ENCODE measurements at regions not wholly inside any gene's neighbourhood (a gene's known extent, or its start where the extent isn't known, plus 50 kb on each side); places are given as distances from the start of the nearest gene placed in this dataset.
A peak's percentile ranks its signal among the peaks of the same experiment; 100 is the strongest.

GRCh38 chr12:47408171-47408871, 297.5 kb downstream of the RPAP3 start:
- peak; percentile 59 for DNase-seq

- no peak for DNase-seq
Measured at GRCh38 chr12:47407463-47408129, 298.2 kb downstream of the RPAP3 start.

- no peak for DNase-seq
Measured at GRCh38 chr12:47403681-47404080, 302.1 kb downstream of the RPAP3 start.

- peak; percentile 23 for DNase-seq
Measured at GRCh38 chr12:47401196-47401595, 304.6 kb downstream of the RPAP3 start.

GRCh38 chr12:47400266-47400665, 305.6 kb downstream of the RPAP3 start:
- no peak for DNase-seq

- DNase-seq, result peak; percentile 78
Measured at GRCh38 chr12:47397664-47398281, 308.1 kb downstream of the RPAP3 start.

GRCh38 chr12:47396902-47397663, 308.7 kb downstream of the RPAP3 start:
- DNase-seq, result peak; percentile 30

GRCh38 chr12:47394070-47394469, 311.8 kb downstream of the RPAP3 start:
- DNase-seq, result peak; percentile 14

GRCh38 chr12:47393403-47393790, 312.4 kb downstream of the RPAP3 start:
- DNase-seq, result no peak

- DNase-seq, result peak; percentile 80
Measured at GRCh38 chr12:47391566-47391965, 311.8 kb upstream of the AMIGO2 start.

GRCh38 chr12:47388712-47389111, 309.0 kb upstream of the AMIGO2 start:
- no peak for DNase-seq

- DNase-seq, result no peak
Measured at GRCh38 chr12:47387994-47388393, 308.2 kb upstream of the AMIGO2 start.

- DNase-seq, result no peak
Measured at GRCh38 chr12:47385653-47386052, 305.9 kb upstream of the AMIGO2 start.

- no peak for DNase-seq
Measured at GRCh38 chr12:47383942-47384341, 304.2 kb upstream of the AMIGO2 start.

GRCh38 chr12:47382305-47382704, 302.5 kb upstream of the AMIGO2 start:
- DNase-seq, result no peak

GRCh38 chr12:47378907-47379306, 299.1 kb upstream of the AMIGO2 start:
- no peak for DNase-seq

- DNase-seq, result no peak
Measured at GRCh38 chr12:47378222-47378582, 298.4 kb upstream of the AMIGO2 start.

GRCh38 chr12:47377414-47378221, 297.9 kb upstream of the AMIGO2 start:
- no peak for DNase-seq

- DNase-seq, result no peak
Measured at GRCh38 chr12:47376927-47377326, 297.2 kb upstream of the AMIGO2 start.

- DNase-seq, result no peak
Measured at GRCh38 chr12:47373554-47374150, 293.9 kb upstream of the AMIGO2 start.

- no peak for DNase-seq
Measured at GRCh38 chr12:47370421-47370820, 290.7 kb upstream of the AMIGO2 start.

- DNase-seq, result no peak
Measured at GRCh38 chr12:47369085-47369484, 289.3 kb upstream of the AMIGO2 start.
